NCI-H1694 (cell line): ENCODE measurements at regions not wholly inside any gene's neighbourhood (a gene's known extent, or its start where the extent isn't known, plus 50 kb on each side); places are given as distances from the start of the nearest gene placed in this dataset.

ENCODE experiments used
- DNase-seq: peaks from one replicate; lab custom pipeline; 2025; lab: John Stamatoyannopoulos, UW

DNA sequence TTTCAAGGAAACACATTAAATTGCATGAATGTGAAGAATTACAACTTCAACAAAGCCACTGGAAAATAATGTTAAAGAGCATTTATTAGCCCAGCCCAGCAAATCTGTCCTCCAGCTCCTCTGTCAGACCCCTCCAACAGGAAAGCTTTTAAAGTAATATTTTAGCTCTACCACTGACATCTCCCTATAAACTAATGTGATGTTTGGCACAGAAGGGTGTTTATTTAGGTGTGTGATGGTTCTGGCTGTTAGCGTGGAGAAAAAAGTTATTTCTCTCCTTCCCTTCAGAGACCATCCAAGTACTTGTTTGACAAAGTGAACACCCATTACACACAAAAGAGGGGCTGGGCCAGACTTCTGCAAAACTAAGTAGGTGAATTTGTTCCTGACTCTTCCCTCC, 111.9 kb upstream of the TARS1 start:
- DNase-seq, result no peak

DNA sequence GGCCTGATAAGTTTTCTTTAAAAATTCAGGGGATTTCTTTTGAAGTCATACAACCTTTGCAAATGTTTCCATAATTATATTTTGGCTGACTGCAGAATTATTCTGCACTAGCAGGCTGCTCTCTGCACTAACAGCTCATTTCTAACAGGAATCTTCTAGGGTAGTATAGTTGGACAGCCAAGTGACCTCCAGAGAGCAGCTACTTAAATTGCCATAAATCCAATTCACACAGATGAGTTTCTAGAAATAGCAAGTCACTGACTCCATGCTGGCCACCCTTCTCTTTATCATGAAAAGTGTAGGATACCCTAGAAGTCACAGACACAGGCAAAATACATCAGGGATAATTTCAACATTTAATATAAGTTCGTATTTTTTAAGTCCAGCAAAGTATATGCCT, 110.9 kb upstream of the TARS1 start:
- no peak for DNase-seq

DNA sequence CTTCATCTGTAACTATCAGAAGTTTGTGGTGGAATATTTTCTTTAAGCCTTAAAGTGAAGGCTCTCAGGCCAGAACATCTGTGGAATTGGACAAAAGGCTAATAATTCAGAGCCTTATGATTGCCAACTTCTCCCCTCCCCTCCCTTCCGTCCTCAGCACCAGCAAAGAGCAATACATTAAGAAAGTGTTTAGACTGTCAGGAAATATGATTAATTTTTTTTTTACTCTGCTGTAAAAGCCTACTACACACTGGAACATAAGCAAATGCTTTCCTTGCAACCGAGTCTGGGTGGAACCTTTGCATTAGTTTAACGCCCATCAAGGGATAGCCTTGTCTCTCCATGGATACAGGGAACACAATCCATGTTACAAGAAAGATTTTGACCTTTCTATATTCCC, 110.3 kb upstream of the TARS1 start:
- no peak for DNase-seq

DNA sequence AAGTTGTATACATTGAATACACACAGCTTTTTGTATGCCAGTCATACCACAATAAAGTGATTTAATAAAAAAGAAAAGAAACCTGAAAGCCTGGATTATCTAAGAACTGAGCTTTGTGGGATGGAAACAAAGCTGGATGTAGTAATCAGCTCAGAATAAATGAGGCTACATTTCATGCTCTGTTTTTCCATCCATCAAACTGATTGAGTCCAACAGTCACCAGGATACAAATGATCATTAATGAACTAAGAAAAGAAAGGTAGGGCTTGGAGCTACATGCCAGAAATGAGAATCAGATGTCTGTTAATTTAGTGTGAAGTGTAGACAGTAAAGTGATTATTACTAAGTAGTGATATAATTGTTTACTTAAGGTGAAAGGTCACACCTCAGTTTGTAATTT, 109.8 kb upstream of the TARS1 start:
- no peak for DNase-seq

DNA sequence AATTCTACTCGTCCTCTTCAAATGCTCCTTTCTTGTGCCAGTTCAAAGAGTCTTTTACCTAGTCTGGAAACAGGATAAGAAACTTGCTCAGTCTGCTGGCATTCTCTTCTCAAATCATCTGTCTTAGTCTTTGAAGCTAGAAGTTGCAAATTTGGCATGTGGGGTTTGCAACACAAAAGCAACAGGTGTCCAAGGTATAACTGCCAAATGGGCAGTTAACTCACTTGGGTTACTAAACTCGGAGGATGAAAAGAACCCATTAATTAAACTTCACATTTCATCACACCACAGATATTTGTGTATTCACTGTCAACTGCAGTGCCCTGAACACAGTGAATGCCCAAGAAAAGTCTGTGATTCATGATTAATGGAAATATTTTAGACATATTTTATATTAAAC, 108.0 kb upstream of the TARS1 start:
- no peak for DNase-seq

DNA sequence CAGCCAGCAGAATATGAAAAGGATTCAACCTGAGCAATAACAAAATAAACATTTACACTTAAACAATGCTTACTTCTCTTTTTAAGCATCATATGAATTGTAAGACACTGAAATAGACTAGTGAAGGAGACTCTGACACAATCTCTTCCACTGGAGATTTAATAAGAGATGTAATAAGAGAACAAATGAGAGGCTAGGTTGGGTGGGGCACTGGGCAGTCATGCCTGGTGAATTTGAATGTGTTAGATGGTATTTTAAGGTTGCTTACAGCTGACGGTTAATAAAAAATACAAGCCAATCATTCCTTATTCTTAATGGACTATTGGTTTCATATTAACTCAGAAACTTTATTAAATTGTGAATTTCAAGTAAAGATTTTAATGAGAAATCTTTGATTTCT, 105.9 kb upstream of the TARS1 start:
- no peak for DNase-seq

DNA sequence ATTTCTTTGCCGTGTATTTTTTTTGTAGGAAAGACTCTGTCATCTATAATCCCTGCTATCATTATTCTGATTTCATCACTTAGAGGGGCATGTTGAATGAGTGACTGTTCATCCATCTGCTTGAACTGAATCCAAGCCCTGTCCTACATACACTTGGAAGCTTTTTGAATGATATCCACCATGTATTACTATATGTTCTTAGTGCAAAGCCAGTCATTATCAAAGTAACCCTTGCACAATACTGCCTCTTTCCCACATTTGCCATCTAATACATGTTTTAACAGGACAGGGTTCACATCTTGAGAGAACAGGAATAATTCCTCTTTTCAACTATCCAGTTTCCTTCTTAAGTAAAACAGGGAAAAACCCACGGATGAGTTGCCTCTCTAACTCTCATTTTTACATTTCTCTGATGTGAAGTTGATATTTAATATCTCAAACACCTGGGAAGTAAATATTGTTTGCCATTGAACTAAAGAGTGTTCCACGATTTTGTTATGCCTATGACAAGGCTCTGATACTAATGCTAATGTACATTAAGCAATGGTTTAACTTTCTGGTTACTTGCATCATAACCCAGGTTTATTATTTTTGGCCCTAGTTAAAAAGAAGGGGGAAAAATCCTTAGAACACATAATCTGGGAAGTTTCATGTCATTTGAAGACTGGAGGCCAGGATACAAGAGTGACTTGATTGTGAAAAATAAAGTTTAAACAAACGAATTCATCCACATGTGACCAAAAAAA, 103.7 kb upstream of the TARS1 start:
- no peak for DNase-seq

DNA sequence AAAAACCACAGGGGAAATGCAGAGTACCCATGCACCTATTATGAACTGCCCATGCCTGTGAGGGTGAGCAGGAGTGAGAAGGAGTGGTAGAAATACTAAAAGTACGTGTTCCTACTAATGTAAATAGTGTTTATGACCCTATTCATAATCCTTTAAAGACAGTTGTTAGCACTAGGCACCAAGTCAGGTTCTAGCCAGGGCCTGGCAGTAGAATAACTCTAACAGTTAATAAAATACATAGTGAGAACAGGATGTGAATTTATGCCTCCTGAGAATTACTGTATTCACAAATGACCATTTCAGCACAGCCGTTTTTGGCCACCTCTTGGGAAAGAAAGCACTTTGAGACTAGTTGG, 103.2 kb upstream of the TARS1 start:
- DNase-seq, result no peak

DNA sequence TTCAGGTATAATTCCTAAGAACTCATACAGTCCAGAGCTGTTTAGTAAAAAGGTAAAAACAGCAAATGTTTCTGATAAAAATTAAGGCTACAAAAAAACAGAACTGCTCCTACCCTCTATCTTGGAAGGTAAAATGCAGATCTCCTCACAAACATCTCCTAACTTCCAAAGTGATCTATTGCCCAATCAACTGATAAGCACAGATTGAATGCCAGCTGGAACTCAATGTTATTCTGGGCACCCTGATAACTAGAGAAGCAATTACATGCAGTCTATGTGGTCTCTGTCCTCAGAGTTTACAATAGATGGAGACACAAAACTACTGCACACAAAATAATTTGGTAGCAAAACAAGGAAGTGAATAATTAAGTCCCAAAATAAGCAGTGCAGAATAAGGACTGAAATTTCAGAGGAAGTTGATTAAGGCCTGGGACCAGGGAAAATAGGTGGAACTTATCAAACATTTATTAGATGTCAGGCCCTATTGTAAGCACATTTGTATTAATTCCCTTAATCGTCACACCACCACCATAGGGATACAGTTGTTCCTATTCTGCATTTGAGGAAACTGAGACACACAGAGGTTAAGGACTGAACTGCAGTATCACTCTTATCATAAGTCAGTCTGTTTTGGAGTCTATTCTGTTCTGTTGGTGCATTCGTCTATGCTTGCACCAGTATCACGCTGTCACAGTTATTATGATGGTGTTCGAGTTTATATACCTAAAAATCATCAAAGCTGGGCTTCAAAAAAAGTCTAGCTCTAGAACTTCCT, 102.2 kb upstream of the TARS1 start:
- DNase-seq, result no peak

DNA sequence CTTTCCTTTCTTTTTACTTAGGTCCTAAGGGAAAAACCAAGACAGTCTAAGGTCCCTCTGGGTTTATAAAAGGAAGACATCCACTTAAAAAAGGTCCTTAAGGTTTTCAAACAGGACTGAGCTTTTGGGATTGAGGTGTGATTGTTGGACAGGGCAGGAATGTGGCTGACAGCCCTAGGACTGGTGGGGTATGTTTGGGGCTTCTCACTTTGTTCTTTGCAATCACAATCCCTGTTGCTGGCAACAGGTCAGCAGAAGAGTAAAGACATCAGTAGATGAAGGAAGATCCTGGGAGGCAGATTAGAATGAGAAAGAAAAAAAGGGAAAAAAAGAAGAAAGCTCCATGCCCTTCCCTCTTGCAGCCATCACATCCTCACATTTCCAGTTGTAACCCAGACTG, 101.4 kb upstream of the TARS1 start:
- DNase-seq, result no peak

DNA sequence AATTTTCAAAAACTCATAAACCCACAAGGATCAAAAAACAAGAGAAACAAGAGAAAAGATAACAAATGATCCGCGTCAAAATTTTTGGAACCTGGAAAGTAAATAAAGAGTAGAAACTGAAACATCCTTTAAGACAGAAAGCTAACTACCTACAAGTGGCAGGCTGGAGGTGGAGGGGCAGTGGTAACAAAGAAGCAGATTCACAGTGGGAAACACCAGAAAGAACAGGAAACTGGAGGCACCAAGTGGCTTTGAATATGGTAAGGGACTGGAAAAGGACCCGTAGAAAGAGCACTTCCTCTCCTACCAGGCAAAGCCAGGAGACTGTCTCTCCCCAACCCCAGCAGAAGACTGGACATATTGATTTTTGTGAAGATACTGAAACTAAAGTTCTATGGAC, 100.6 kb upstream of the TARS1 start:
- DNase-seq, result no peak

DNA sequence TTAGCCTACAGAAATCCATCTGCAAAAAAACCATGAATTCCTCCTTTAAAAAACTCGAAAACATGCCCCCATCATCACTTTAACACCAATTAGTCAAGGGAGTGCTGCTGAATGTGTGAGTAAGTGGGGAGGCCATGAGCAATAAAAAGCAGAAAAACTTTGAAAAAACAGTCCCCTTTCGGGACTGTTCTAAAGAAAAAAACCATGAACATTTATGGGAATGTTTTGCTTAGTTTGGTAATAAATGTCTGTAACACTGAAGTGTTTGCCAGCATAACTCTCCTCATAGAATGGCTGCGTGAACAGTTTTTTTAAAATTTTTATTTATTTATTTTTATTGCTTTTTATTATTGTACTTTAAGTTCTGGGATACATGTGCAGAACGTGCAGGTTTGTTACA, 99.4 kb upstream of the TARS1 start:
- no peak for DNase-seq

DNA sequence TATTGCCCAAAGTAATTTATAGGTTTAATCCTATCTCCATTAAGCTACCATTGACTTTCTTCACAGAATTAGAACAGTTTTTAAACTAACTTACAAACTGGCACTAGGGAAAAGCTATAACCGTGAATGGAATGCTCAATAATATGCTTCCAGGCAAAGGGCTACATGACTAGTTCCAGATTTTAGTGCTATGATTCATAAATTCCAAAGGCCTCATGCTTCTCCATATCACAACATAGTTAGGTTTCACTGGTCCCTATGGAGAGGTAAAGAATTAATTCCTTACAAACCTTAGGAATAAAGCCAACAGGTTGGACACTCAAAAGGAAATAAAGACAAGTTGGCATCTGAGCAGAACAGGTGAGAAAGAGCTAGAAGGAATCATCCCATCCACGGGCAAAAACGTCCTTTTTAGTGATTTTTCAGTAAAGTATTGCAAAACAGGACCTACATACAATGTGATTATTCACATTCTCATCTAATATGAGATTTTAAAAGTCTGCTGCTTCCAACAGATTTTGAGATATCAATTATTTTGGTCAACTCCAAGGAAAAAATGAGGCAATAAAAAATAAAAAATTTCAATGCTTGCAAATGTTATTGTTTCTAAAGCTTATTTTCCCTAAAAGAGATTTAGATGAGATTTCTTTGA, 97.0 kb upstream of the TARS1 start:
- DNase-seq, result no peak

DNA sequence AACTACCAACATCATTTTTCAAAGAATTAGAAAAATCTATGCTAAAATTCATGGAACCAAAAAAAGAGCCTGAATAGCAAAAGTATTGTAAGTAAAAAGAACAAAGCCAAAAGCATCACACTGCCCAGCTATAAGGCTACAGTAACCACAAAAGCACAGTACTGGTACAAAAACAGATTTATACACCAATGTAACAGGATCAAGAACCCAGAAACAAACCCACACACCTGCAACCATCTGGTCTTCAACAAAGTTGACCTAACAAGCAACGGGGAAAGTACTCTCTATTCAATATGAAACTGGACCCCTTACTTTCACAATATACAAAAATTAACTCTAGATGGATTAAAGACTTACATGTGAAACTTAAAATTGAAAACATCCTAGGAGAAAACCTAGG, 94.2 kb upstream of the TARS1 start:
- no peak for DNase-seq

DNA sequence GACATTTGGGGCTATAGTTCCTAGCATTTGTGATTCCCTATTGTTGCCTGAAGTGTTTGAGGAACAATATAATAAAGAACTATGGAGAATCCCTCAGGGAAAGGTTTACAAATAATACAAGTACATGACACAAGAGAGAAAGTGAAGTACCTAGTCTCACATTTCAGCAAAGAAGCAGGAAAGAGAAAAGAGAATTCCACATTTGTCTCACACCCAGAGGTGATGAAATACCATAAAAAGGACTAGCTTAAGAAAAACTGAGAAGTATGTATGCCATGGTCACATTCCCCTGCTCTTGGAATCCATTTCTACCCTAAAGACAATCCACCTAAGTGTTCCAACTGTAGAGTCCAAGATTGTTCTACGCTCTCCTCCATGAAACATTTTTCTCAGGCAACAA, 79.0 kb upstream of the TARS1 start:
- DNase-seq, result no peak

DNA sequence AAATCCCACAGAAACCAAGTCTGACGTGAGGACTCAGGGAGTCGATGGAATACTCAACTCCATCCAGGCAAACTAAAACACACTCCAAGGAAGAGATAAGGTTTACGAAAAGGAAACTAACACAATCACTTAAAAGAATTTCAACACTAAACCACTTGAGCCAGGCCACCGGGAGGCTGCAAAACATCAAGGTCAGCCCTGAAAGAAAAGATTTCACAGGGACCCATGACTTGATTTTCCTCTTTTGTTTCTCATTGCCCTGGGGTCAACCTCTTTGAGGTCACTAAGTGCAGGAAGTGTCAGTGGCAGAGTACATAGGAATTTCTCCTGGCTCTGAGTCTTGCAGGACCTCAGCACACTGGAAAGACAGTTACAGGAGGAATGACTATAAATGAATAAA, 77.8 kb upstream of the TARS1 start:
- DNase-seq, result no peak

DNA sequence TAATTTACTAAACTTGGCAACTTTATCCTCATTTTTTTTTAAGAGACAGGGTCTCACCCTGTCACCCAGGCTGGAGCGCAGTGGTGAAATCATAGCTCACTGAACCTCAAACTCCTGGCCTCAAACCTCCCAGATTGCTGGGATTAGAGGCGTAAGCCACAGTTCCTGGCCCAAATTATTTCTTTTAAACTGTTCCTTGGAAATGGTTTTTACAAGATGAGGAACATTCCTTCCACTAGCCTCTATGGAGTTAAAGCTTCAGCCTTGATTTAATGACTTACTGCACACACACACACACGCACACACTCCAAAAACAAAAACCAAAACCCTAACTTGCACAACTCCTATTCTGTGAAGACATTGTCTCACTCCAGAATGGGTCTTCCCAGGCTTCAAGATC, 77.2 kb upstream of the TARS1 start:
- no peak for DNase-seq

DNA sequence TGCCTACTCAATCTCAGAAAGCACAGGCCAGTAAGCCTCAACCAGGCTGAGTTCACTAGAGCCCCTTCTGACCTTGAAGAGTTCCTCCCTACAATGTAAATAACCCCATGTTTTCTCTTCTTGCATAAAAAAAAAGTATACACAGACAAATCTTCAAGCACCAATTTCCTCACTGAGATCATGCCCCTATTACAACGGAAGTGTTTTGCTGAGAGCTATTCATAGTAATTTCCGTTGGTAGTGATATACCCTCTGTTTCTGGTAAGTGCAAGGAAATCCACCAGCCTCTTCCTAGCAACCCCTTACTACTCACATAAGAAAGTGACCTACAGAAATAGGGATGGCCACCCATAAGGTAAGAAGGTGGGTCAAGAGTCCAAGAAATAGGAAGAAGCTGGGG, 76.4 kb upstream of the TARS1 start:
- no peak for DNase-seq

DNA sequence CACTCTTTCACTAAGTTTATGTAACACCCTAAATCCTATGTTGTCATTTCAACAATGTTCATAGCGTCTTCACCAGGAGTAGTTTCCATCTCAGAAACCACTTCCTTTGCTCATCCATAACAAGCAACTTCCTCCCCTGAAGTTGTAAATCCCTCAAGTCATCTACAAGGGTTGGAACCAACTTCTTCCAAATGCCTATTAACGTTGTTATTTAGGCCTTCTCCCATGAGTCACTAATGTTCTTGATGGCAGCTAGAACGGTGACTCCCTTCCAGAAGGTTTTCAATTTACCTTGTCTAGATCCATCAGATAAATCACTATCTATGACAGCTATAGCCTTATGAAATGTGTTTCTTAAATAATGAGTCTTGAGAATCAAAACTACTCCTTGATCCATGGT, 73.3 kb upstream of the TARS1 start:
- no peak for DNase-seq

DNA sequence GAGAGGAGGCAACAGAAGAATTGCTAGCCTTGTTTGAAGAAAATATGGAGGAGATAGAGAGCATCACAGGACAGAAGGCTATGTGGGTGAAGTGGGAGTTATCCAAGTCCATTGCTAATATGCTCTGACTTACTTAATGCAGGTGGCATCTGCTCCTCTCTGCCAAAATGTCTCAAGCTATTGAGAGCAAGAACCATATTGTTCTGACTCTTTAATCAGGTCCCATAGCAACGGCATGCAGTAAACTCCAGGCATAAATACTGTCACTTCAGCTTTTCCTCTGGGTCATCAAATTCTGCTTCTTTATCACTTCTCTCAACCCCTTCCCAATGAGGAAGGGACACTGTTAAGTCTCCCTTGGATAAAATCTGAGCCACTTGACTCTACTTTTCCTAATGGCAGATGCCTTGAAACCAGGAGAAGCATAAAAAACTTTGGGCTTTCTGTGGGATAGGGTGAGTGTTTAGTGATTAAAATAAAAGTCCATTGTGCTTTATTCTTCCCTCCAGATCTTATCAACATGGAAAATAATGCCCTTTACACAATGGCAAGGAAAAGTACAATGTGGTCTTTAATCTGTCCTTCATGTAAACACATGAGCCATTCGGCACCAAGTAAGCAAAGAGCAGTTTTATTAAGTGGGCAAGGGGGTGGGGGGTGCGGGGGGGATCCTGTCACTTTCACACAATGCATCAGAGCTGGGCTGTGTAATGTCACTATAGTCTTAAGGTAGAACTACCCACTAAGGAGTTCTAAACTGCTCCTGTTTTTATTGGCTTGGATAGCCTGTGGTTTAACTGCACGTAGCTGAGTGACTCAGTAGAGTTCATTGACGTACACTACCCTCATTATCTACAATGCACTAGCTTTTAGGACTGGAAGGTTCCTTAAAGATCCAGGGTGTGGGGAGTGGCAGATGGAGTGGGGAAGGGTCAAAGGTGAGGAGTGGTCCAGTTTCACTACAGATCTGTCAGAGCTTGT, 71.0 kb upstream of the TARS1 start:
- no peak for DNase-seq

DNA sequence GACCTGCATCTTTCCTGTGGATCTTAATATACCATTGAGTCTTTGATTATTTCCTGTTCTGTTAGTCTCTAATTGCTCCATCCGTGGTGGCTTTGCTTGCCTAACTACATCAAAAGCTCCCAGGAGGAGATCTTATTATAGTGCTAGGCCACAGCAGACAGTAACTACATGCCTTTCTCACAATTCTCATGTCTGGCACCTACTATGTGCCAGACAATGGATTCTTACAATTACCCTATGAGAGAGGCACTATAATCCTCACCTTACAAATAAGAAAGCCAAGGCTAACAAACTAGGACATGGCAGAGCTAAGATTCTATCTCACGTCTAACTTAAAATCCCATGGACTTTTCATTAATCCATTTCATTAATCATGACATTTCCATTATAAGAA, 70.3 kb upstream of the TARS1 start:
- no peak for DNase-seq

DNA sequence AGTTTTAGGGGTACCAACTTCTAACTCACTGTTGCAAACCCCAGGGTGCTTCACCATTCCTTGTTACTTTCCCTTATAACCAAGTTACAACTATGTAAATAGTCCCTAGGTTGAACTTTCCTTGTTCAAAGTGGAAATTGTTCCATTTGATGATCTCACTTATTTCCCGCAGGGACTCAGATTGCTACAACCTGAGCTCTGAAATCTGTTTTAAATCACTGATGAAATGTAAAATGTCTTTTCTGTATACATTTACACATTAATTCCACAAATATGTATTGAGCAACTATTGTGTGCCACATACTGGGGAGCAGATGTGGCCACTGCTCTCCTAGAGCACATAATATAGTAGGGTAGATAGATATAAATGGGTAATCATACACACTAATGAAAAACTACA, 69.1 kb upstream of the TARS1 start:
- no peak for DNase-seq
